K562 (cell line): ENCODE measurements at regions not wholly inside any gene's neighbourhood (a gene's known extent, or its start where the extent isn't known, plus 50 kb on each side); places are given as distances from the start of the nearest gene placed in this dataset.

Experiments used
- ATAC-seq: fragments of 200-7000 bp; cut with Tn5 transposase; 3 replicates; pipeline ENCODE4 v1.9.1; 2020; ENCODE audit warnings: moderate library complexity
- BruUV-seq: library from RNA; stranded (reverse); fragments of 400-500 nt; replicated peaks from 2 replicates; lab custom pipeline; 2021; lab: Mats Ljungman, UMichigan
- CTCF ChIA-PET: fragments of 300-600 bp; formaldehyde crosslinking; extraction: SDS; loops from one replicate; lab custom pipeline; 2021; ENCODE audit warnings: low intra/inter-chr PET ratio; lab: Yijun Ruan, JAX
- POLR2A ChIA-PET: fragments of 300-600, 350-650 bp; sonication (Branson Sonifier 250); formaldehyde crosslinking; extraction: SDS; loops from one replicate; lab custom pipeline; 2021; ENCODE audit warnings: antibody characterized with exemption, inconsistent platforms; lab: Yijun Ruan, JAX
- DNase-seq, 4 experiments: peaks; one replicate each; pipeline versions ENCODE4 v3.0.0 to v3.0.0-alpha.2; 2011 to 2018; ENCODE audit warnings: low spot score in 3 of 4, mixed read lengths in 3 of 4; ENCODE audit errors: extremely low read depth in 1 of 4
- FAIRE-seq: peaks from 2 replicates; lab custom pipeline; 2011; peaks lifted over from hg19 to GRCh38; lab: Jason Lieb, UNC
- H2AFZ ChIP-seq: 2 replicates; pipeline ENCODE4 v1.6.0; 2011; ENCODE audit warnings: low read depth, low read length, control low read depth, inconsistent platforms
- H3K27ac ChIP-seq: fragments of 200-600 bp; 3 replicates; pipeline ENCODE4 v1.8.0; 2011; ENCODE audit warnings: low read depth, mild to moderate bottlenecking, control low read depth, inconsistent platforms, low read length, moderate library complexity, mixed read lengths; ENCODE audit errors: extremely low read depth
- H3K27me3 ChIP-seq, 2 experiments: fragments of 300-600 bp in 1 of 2; 2 replicates in 1 of 2; 3 replicates in 1 of 2; pipeline versions ENCODE4 v1.6.0 to v1.8.0; 2011; ENCODE audit warnings: inconsistent platforms in 2 of 2, low read length in 2 of 2, mild to moderate bottlenecking in 1 of 2, mixed read lengths in 1 of 2, moderate library complexity in 1 of 2; ENCODE audit not compliant: control insufficient read depth in 2 of 2, insufficient read depth in 2 of 2
- H3K36me3 ChIP-seq: fragments of 300-600 bp; 3 replicates; pipeline ENCODE4 v1.8.0; 2011; ENCODE audit warnings: mild to moderate bottlenecking, low read length, inconsistent platforms; ENCODE audit not compliant: control insufficient read depth, insufficient read depth
- H3K4me1 ChIP-seq, 2 experiments: fragments of 200-600 bp in 1 of 2; replicated peaks in 1 of 2; 2 replicates in 1 of 2; 3 replicates in 1 of 2; pipeline versions ENCODE4 v1.5.1 to v1.8.0; 2011; ENCODE audit warnings: inconsistent platforms in 2 of 2, low read length in 2 of 2, mild to moderate bottlenecking in 1 of 2, mixed read lengths in 1 of 2, moderate library complexity in 1 of 2; ENCODE audit not compliant: control insufficient read depth in 2 of 2, insufficient read depth in 2 of 2
- H3K4me2 ChIP-seq: 2 replicates; pipeline ENCODE4 v1.6.1; 2011; ENCODE audit warnings: low read length, control low read depth, inconsistent platforms, mixed read lengths; ENCODE audit not compliant: insufficient read depth
- H3K4me3 ChIP-seq: fragments of 200-600 bp; sonication (generic), shearing (Covaris generic); 2 replicates; pipeline ENCODE4 v1.5.1; 2016; ENCODE audit warnings: control low read depth, inconsistent platforms
- H3K79me2 ChIP-seq: fragments of 200-600 bp; 3 replicates; pipeline ENCODE4 v1.8.0; 2011; ENCODE audit warnings: low read length, inconsistent platforms; ENCODE audit not compliant: control insufficient read depth, insufficient read depth
- H3K9ac ChIP-seq, 2 experiments: 2 replicates each; pipeline versions ENCODE4 v1.6.0 to v1.6.1; 2011; ENCODE audit warnings: low read depth in 2 of 2, low read length in 2 of 2, control low read depth in 1 of 2, inconsistent platforms in 1 of 2, mild to moderate bottlenecking in 1 of 2, mixed read lengths in 1 of 2; ENCODE audit not compliant: insufficient read depth in 1 of 2
- H3K9me1 ChIP-seq: one replicate; pipeline ENCODE4 v1.6.0; 2011; ENCODE audit warnings: inconsistent platforms, mild to moderate bottlenecking, low read length, moderate library complexity; ENCODE audit not compliant: control insufficient read depth, insufficient read depth
- H3K9me3 ChIP-seq: replicated peaks from 2 replicates; pipeline ENCODE4 v1.5.1; 2011; ENCODE audit warnings: low read depth, low read length, inconsistent platforms; ENCODE audit not compliant: control insufficient read depth, insufficient read depth
- H4K20me1 ChIP-seq: replicated peaks from 2 replicates; pipeline ENCODE4 v1.6.1; 2011; ENCODE audit warnings: low read length, inconsistent platforms, mixed read lengths; ENCODE audit not compliant: control insufficient read depth, insufficient read depth
- MCM3 ChIP-seq: fragments of 450-650 bp; IDR thresholded peaks from 2 replicates; pipeline ENCODE4 v1.6.1; 2016
- PCBP2 ChIP-seq: fragments of 200-400 bp; formaldehyde crosslinking; IDR thresholded peaks from 2 replicates; pipeline ENCODE4 v1.6.1; 2018; ENCODE audit warnings: low read length, low read depth, mild to moderate bottlenecking, moderate library complexity; ENCODE audit not compliant: poor library complexity, severe bottlenecking
- ZFP36 ChIP-seq: fragments of 150-350 bp; IDR thresholded peaks from 2 replicates; pipeline ENCODE4 v1.6.1; 2018; ENCODE audit warnings: low read length, low read depth; ENCODE audit not compliant: partially characterized antibody
- in situ Hi-C: fragments of 300-500 bp; cut with MboI; formaldehyde crosslinking; loops from 4 replicates; pipeline ENCODE4 v1.15.0; 2018; ENCODE audit warnings: inconsistent platforms, mixed read lengths
- intact Hi-C: fragments of 100-400 bp; cut with micrococcal nuclease; formaldehyde crosslinking; loops from 2 replicates; pipeline ENCODE4 v1.14.2; 2022
- TF ChIP-seq, protein P1 (sequence below): sonication (generic); formaldehyde crosslinking; IDR thresholded peaks from 2 replicates; pipeline ENCODE4 v1.8.0; 2023; ENCODE audit warnings: missing genetic modification reagents, mild to moderate bottlenecking, borderline replicate concordance

DNA sequence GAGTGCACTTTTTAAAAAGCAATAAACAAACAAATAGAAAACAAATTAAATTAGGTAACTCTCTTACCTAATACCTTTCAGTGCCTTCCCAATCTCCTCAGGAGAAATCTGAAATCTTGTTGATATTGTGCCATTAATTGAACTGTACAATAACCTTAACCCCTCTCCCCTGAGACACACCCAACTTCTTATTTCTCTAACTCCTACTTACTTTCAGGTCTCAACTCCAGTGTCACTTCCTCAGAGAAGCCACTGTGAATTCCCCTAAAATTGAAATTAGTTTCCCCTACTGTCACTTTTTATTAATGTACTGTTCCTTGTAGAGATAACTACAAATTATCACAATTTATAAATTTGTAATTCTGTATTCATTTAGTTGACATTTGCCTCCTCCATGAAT is 295.3 kb upstream of the TNC start:
- ChIA-PET CTCF (no interaction called here), POLR2A (no interaction called here)
- no peak for ATAC-seq
- Histone ChIP-seq H3K4me1 (no peaks in the 10 kb centered on the region), H3K27me3 (no peaks in the 10 kb centered on the region), H3K27ac (no peak overlapping the region), H3K9me1 (no peaks in the 10 kb centered on the region), H3K4me2 (no peak overlapping the region), H3K9me3 (no peaks in the 10 kb centered on the region; the same call in 1 of the 2 replicates), H3K4me3 (no peak overlapping the region), H3K79me2 (no peaks in the 10 kb centered on the region), H2AFZ (no peak overlapping the region), H3K36me3 (no peaks in the 10 kb centered on the region), H3K9ac (no peak overlapping the region)
- DNase-seq, result no peak
- in situ Hi-C loops, result no loop called here
- intact Hi-C loops, result no loop called here
- FAIRE-seq, result no peak
- TF ChIP-seq MCM3 (no peak), ZFP36 (no peak), PCBP2 (no peak)
- TF ChIP-seq, protein P1, sequence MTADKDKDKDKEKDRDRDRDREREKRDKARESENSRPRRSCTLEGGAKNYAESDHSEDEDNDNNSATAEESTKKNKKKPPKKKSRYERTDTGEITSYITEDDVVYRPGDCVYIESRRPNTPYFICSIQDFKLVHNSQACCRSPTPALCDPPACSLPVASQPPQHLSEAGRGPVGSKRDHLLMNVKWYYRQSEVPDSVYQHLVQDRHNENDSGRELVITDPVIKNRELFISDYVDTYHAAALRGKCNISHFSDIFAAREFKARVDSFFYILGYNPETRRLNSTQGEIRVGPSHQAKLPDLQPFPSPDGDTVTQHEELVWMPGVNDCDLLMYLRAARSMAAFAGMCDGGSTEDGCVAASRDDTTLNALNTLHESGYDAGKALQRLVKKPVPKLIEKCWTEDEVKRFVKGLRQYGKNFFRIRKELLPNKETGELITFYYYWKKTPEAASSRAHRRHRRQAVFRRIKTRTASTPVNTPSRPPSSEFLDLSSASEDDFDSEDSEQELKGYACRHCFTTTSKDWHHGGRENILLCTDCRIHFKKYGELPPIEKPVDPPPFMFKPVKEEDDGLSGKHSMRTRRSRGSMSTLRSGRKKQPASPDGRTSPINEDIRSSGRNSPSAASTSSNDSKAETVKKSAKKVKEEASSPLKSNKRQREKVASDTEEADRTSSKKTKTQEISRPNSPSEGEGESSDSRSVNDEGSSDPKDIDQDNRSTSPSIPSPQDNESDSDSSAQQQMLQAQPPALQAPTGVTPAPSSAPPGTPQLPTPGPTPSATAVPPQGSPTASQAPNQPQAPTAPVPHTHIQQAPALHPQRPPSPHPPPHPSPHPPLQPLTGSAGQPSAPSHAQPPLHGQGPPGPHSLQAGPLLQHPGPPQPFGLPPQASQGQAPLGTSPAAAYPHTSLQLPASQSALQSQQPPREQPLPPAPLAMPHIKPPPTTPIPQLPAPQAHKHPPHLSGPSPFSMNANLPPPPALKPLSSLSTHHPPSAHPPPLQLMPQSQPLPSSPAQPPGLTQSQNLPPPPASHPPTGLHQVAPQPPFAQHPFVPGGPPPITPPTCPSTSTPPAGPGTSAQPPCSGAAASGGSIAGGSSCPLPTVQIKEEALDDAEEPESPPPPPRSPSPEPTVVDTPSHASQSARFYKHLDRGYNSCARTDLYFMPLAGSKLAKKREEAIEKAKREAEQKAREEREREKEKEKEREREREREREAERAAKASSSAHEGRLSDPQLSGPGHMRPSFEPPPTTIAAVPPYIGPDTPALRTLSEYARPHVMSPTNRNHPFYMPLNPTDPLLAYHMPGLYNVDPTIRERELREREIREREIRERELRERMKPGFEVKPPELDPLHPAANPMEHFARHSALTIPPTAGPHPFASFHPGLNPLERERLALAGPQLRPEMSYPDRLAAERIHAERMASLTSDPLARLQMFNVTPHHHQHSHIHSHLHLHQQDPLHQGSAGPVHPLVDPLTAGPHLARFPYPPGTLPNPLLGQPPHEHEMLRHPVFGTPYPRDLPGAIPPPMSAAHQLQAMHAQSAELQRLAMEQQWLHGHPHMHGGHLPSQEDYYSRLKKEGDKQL, result no peak
- TF ChIP-seq, all 486 proteins: peak for 0
- BruUV-seq, result no TSS peak
- no peaks in the 10 kb centered on the region for H4K20me1 ChIP-seq
